Chondrocyte (in vitro differentiated cells): ENCODE measurements at regions not wholly inside any gene's neighbourhood (a gene's known extent, or its start where the extent isn't known, plus 50 kb on each side); places are given as distances from the start of the nearest gene placed in this dataset.

Source experiments
- DNase-seq: peaks from one replicate; pipeline ENCODE4 v3.0.0; 2021; ENCODE audit warnings: mixed read lengths, low spot score
- H3K27ac Mint-ChIP-seq: one replicate; pipeline ENCODE4 v1.8.0; 2021; ENCODE audit warnings: mild to moderate bottlenecking, moderate library complexity, mixed read lengths; ENCODE audit not compliant: unreplicated experiment
- H3K27me3 Mint-ChIP-seq: 2 replicates; pipeline ENCODE4 v1.8.0; 2021; ENCODE audit warnings: low read depth, mixed read lengths
- H3K36me3 Mint-ChIP-seq: 2 replicates; pipeline ENCODE4 v1.8.0; 2021; ENCODE audit warnings: low read depth, mixed read lengths
- H3K4me1 Mint-ChIP-seq: 2 replicates; pipeline ENCODE4 v1.8.0; 2021; ENCODE audit warnings: low read depth, mild to moderate bottlenecking, mixed read lengths
- H3K4me3 Mint-ChIP-seq: one replicate; pipeline ENCODE4 v1.8.0; 2021; ENCODE audit warnings: mild to moderate bottlenecking, moderate library complexity, mixed read lengths; ENCODE audit not compliant: unreplicated experiment
- H3K9me3 Mint-ChIP-seq: 2 replicates; pipeline ENCODE4 v1.8.0; 2021; ENCODE audit warnings: low read depth, mixed read lengths
- TF ChIP-seq, protein P1 (sequence below): fragments of 200-600 bp; sonication (generic); IDR thresholded peaks from 2 replicates; pipeline ENCODE4 v1.5.0; 2021; ENCODE audit warnings: antibody characterized with exemption, mild to moderate bottlenecking, moderate library complexity

DNA sequence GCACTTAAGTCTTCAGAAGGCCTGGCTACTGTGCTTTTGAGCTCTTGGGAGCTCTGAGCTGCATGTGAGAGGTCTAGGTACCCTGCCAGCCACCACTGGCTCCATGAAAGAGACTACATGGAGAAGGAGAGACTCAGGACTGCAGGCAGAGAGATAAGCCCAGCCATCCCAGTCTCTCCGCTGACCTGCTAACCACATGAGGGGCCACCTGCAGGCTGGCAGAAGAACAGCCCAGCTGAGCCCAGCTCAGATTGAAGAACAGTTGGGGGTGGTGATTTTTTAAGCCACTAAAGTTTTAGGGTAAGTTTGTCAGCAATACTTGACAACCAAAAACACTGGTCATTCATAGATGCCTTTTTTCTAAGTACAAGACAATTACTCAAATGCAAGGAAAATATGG is 205.0 kb upstream of the PRDM9 start:
- DNase-seq = no peak
- TF ChIP-seq, protein P1, sequence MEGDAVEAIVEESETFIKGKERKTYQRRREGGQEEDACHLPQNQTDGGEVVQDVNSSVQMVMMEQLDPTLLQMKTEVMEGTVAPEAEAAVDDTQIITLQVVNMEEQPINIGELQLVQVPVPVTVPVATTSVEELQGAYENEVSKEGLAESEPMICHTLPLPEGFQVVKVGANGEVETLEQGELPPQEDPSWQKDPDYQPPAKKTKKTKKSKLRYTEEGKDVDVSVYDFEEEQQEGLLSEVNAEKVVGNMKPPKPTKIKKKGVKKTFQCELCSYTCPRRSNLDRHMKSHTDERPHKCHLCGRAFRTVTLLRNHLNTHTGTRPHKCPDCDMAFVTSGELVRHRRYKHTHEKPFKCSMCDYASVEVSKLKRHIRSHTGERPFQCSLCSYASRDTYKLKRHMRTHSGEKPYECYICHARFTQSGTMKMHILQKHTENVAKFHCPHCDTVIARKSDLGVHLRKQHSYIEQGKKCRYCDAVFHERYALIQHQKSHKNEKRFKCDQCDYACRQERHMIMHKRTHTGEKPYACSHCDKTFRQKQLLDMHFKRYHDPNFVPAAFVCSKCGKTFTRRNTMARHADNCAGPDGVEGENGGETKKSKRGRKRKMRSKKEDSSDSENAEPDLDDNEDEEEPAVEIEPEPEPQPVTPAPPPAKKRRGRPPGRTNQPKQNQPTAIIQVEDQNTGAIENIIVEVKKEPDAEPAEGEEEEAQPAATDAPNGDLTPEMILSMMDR = no peak
- peaks cover 3% of the 10 kb centered on the region for H3K9me3 Mint-ChIP-seq
- H3K27ac Mint-ChIP-seq = no peak overlapping the region
- H3K4me3 Mint-ChIP-seq = no peak overlapping the region
- no peaks in the 10 kb centered on the region for H3K36me3 Mint-ChIP-seq
- H3K27me3 Mint-ChIP-seq = no peaks in the 10 kb centered on the region
- no peaks in the 10 kb centered on the region for H3K4me1 Mint-ChIP-seq

DNA sequence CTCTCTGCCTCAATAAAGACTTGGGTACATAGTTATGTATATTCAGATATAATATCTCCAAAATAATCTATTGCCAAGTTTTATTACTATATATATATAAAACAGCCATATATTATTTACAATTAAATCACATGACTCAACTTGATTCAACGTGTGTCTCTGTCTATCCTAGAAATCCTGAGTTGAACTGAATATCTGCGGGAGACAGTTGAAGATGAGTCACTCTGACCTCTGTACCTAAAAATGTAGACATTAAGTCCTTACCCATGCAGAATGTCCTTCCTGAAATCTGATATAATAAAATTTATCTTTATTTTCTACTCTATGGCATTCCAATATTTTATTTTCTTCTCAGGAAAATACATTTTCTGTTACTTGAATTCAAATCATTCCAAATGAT is 218.2 kb upstream of the PRDM9 start:
- TF ChIP-seq, protein P1 = no peak

DNA sequence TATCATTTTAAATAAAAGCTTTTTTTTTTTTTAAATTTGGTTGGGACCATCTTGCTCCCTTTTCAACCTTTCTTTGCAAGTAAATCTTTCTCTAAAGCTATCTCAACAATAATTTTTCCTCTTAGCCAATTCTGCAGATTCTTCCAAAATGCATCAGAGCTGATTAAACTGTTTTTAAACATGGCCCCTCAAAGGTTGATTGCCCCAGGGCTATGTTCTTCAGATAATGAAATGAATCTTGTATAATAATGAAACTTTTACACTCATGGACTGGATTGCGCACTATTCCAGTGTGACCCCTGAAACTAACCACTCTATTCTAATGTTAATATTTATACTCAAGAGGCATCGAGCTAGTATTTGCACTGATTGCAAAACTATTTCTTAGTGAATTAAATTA is 222.8 kb upstream of the PRDM9 start:
- Mint-ChIP-seq H3K27ac (no peak overlapping the region), H3K27me3 (no peaks in the 10 kb centered on the region), H3K9me3 (no peaks in the 10 kb centered on the region), H3K36me3 (no peaks in the 10 kb centered on the region), H3K4me1 (no peaks in the 10 kb centered on the region), H3K4me3 (no peak overlapping the region)
- TF ChIP-seq, protein P1 = no peak
- no peak for DNase-seq

More for the DNA sequence above, 218.2 kb upstream of the PRDM9 start:
- no peak overlapping the region for H3K4me3 Mint-ChIP-seq
- H3K4me1 Mint-ChIP-seq = no peaks in the 10 kb centered on the region
- H3K36me3 Mint-ChIP-seq = no peaks in the 10 kb centered on the region
- no peak overlapping the region for H3K27ac Mint-ChIP-seq
- DNase-seq = no peak
- H3K27me3 Mint-ChIP-seq = peaks cover 6% of the 10 kb centered on the region
- H3K9me3 Mint-ChIP-seq = peaks cover 16% of the 10 kb centered on the region

DNA sequence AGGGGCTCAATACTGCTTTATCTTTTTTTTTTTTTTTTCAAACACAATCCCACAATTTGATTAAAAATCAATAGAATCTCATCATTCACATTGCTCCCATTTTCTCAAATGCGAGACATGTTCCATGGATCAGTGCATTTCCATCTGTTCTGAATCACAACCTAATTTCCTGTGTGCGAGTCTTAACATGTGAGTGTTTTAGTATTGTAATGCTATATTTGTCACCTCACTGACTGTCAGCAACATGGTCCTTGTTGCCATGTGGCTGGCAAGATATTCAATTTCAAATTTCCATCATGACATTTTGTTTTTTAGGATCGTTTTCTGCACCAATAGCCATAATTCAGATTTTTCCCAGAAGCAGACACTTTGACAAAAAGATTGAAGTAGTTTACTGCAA is 233.2 kb upstream of the PRDM9 start:
- no peaks in the 10 kb centered on the region for H3K9me3 Mint-ChIP-seq
- H3K27me3 Mint-ChIP-seq = no peaks in the 10 kb centered on the region
- no peaks in the 10 kb centered on the region for H3K4me1 Mint-ChIP-seq
- H3K4me3 Mint-ChIP-seq = no peak overlapping the region
- H3K27ac Mint-ChIP-seq = no peak overlapping the region
- H3K36me3 Mint-ChIP-seq = no peaks in the 10 kb centered on the region
- no peak for DNase-seq
- TF ChIP-seq, protein P1 = no peak

DNA sequence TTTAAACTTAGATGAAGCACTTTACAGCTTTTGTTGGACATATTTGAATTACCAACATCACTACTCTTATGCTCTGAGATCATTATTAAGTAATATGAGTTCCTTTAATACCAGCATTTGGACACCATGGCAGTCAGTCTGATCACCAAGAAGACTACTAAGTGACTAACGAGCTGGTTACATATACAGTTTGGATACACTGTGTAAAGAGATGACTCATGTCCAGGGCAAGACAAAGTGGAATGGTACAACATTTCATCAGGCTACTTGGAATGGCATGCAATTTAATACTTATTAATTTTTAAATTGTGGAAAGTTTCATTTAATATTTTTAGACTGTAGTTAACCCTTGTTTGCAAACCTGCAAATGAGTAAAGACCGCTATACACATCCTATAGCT is 237.4 kb upstream of the PRDM9 start:
- Mint-ChIP-seq H3K36me3 (no peaks in the 10 kb centered on the region), H3K4me3 (no peak overlapping the region), H3K27ac (no peak overlapping the region), H3K9me3 (no peaks in the 10 kb centered on the region), H3K4me1 (no peaks in the 10 kb centered on the region), H3K27me3 (no peaks in the 10 kb centered on the region)
- TF ChIP-seq, protein P1 = no peak
- DNase-seq = no peak
